Skeletal muscle tissue (tissue), 3 donors: ENCODE measurements at regions not wholly inside any gene's neighbourhood (a gene's known extent, or its start where the extent isn't known, plus 50 kb on each side); places are given as distances from the start of the nearest gene placed in this dataset.
"Not testable (repeated sequence)": the region's sequence is repeated elsewhere in the genome, so short reads cannot be mapped to it uniquely, and the experiment has no call there.

Experiments used
- H3K27ac ChIP-seq: one replicate; pipeline ENCODE4 v1.7.0; 2013; ENCODE audit warnings: mild to moderate bottlenecking, low read depth, low read length, inconsistent platforms
- H3K27me3 ChIP-seq, 3 donors: one replicate each; pipeline ENCODE4 v1.7.0; 2013; ENCODE audit warnings: low read length in 3 of 3; ENCODE audit not compliant: control insufficient read depth in 3 of 3, insufficient read depth in 3 of 3
- H3K36me3 ChIP-seq, 3 donors: one replicate each; pipeline ENCODE4 v1.7.0; 2013; ENCODE audit warnings: low read length in 3 of 3; ENCODE audit not compliant: control insufficient read depth in 3 of 3, insufficient read depth in 3 of 3
- H3K4me1 ChIP-seq, 3 donors: one replicate each; pipeline ENCODE4 v1.7.0; 2013; ENCODE audit warnings: low read length in 3 of 3, mild to moderate bottlenecking in 3 of 3; ENCODE audit not compliant: control insufficient read depth in 3 of 3, insufficient read depth in 3 of 3
- H3K4me3 ChIP-seq, 3 donors: one replicate each; pipeline ENCODE4 v1.7.0; 2013; ENCODE audit warnings: low read length in 3 of 3
- H3K9ac ChIP-seq, 3 donors: one replicate each; pipeline ENCODE4 v1.7.0; 2013; ENCODE audit warnings: low read length in 3 of 3, mild to moderate bottlenecking in 3 of 3, moderate library complexity in 2 of 3, low read depth in 1 of 3
- H3K9me3 ChIP-seq, 3 donors: one replicate each; pipeline ENCODE4 v1.7.0; 2013; ENCODE audit warnings: low read length in 3 of 3; ENCODE audit not compliant: control insufficient read depth in 3 of 3
- donor health status: Osteomylitis.

GRCh38 chr14:71165121-71166031, 258.1 kb downstream of the PCNX1 start:
- Histone ChIP-seq H3K36me3 (no peaks in the 10 kb centered on the region), H3K27ac (no peak overlapping the region), H3K4me1 (peaks cover 0 to 2% (median 0%) of the 10 kb centered on the region in 3 donors), H3K4me3 (no peak overlapping the region), H3K9me3 (no peaks in the 10 kb centered on the region), H3K9ac (no peak overlapping the region), H3K27me3 (peaks cover 0 to 3% (median 2%) of the 10 kb centered on the region in 3 donors)

GRCh38 chr14:71166180-71166837, 259.1 kb downstream of the PCNX1 start:
- Histone ChIP-seq H3K36me3 (no peaks in the 10 kb centered on the region), H3K27me3 (peaks cover 0 to 3% (median 2%) of the 10 kb centered on the region in 3 donors), H3K9ac (no peak overlapping the region), H3K27ac (no peak overlapping the region), H3K4me1 (peaks cover 0 to 2% (median 0%) of the 10 kb centered on the region in 3 donors), H3K4me3 (no peak overlapping the region), H3K9me3 (no peaks in the 10 kb centered on the region)

GRCh38 chr14:71167325-71167950, 260.2 kb downstream of the PCNX1 start:
- not testable (repeated sequence) for H3K9ac ChIP-seq, H3K36me3 ChIP-seq, H3K4me1 ChIP-seq, H3K27me3 ChIP-seq, H3K27ac ChIP-seq, H3K4me3 ChIP-seq, H3K9me3 ChIP-seq

GRCh38 chr14:71168161-71168560, 260.9 kb downstream of the PCNX1 start:
- H3K9me3 ChIP-seq, H3K27me3 ChIP-seq, H3K36me3 ChIP-seq, H3K4me1 ChIP-seq, H3K9ac ChIP-seq, H3K27ac ChIP-seq, H3K4me3 ChIP-seq: not testable (repeated sequence)

GRCh38 chr14:71168564-71169427, 261.5 kb downstream of the PCNX1 start:
- peaks cover 0 to 2% (median 0%) of the 10 kb centered on the region in 3 donors for H3K4me1 ChIP-seq
- H3K9ac ChIP-seq = no peak overlapping the region
- H3K4me3 ChIP-seq = no peak overlapping the region
- H3K27me3 ChIP-seq = peaks cover 0 to 3% (median 2%) of the 10 kb centered on the region in 3 donors
- no peaks in the 10 kb centered on the region for H3K9me3 ChIP-seq
- H3K27ac ChIP-seq = no peak overlapping the region
- no peaks in the 10 kb centered on the region for H3K36me3 ChIP-seq

GRCh38 chr14:71169861-71170260, 262.6 kb downstream of the PCNX1 start:
- Histone ChIP-seq H3K36me3 (no peaks in the 10 kb centered on the region), H3K4me1 (peaks cover 0 to 2% (median 0%) of the 10 kb centered on the region in 3 donors), H3K9ac (no peak overlapping the region), H3K9me3 (no peaks in the 10 kb centered on the region), H3K27ac (no peak overlapping the region), H3K4me3 (no peak overlapping the region), H3K27me3 (peaks cover 0 to 3% (median 2%) of the 10 kb centered on the region in 3 donors)

- Histone ChIP-seq H3K4me3 (no peak overlapping the region), H3K9me3 (no peaks in the 10 kb centered on the region), H3K4me1 (no peaks in the 10 kb centered on the region), H3K9ac (no peak overlapping the region), H3K27ac (no peak overlapping the region), H3K27me3 (no peaks in the 10 kb centered on the region), H3K36me3 (no peaks in the 10 kb centered on the region)
Measured at GRCh38 chr14:71175491-71175890, 268.2 kb downstream of the PCNX1 start.

GRCh38 chr14:71179066-71179465, 271.8 kb downstream of the PCNX1 start:
- no peak overlapping the region for H3K9ac ChIP-seq
- no peak overlapping the region for H3K27ac ChIP-seq
- H3K9me3 ChIP-seq = no peaks in the 10 kb centered on the region
- no peak overlapping the region for H3K4me3 ChIP-seq
- H3K36me3 ChIP-seq = no peaks in the 10 kb centered on the region
- H3K27me3 ChIP-seq = peaks cover 0 to 2% (median 0%) of the 10 kb centered on the region in 3 donors
- no peaks in the 10 kb centered on the region for H3K4me1 ChIP-seq

- H3K9ac ChIP-seq = no peak overlapping the region
- no peaks in the 10 kb centered on the region for H3K9me3 ChIP-seq
- no peak overlapping the region for H3K4me3 ChIP-seq
- no peaks in the 10 kb centered on the region for H3K4me1 ChIP-seq
- peaks cover 0 to 2% (median 0%) of the 10 kb centered on the region in 3 donors for H3K27me3 ChIP-seq
- H3K27ac ChIP-seq = no peak overlapping the region
- H3K36me3 ChIP-seq = no peaks in the 10 kb centered on the region
Measured at GRCh38 chr14:71180397-71180796, 273.1 kb downstream of the PCNX1 start.
